ENCODE measurements at regions not wholly inside any gene's neighbourhood (a gene's known extent, or its start where the extent isn't known, plus 50 kb on each side); places are given as distances from the start of the nearest gene placed in this dataset.

DNA sequence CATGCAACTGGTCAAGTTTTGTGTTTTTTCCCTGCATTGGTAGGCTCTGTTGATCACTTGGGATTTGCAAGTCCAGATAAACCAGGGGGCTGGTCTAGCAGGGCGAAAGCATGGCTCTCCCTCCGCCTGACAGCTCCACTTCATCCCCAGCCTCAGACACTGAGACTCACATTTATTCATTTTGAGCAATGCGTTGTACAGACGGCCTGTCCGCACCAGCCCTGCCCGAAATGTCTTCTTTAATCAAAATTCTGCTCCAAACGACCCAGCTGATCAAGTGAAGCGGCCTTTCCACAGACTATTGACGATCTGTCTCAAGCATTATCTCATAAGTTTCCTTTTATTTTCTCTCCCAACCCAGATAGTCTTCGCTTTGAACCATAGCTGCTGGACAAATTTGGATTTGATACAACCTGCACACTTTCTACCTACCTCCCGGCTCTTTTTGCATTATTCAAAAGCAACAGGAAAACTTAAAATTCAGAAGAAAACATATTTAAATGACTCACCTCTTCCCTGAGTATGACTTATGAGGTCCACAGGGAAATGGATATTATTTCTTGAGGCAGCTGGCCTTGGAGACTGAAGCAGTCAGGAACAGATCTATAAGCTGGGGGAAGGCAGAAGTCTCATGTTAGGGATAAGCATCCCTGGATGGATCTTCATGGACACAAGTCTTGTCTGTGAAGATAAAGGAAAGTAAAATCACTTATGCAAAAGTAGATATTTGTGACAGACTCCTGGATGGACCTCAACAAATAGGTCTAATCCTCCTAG, 498.9 kb upstream of the MGMT start:
- no peak overlapping the region for H3K4me3 ChIP-seq (ENCODE audit: low read length)
- H2AFZ ChIP-seq (ENCODE audit: low read depth, low read length): no peak overlapping the region
- H3K27me3 ChIP-seq (ENCODE audit: insufficient read depth, low read length): peaks cover 4% of the 10 kb centered on the region

DNA sequence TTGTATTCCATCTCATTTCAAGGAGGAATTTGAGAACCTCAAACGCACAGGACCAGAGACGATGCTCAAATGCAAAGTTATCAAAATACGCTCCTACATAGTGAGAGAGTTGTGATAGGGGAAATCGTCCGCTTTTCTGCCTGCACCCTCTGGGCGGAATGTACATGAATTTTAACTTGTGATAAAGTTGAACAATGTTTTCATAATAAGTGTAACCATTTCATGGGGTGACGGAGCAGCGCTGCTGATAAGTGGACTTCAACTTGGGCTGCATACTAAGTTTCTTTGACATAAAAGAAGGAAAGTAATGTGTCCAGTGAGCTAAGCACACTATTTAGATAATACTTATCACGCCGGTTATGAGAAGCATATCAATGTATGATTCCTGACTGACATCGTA, 497.5 kb upstream of the MGMT start:
- Histone ChIP-seq H3K4me3 (ENCODE audit: low read length) (no peak overlapping the region), H3K4me1 (ENCODE audit: insufficient read depth, low read length) (no peaks in the 10 kb centered on the region), H2AFZ (ENCODE audit: low read depth, low read length) (no peak overlapping the region), H3K27me3 (ENCODE audit: insufficient read depth, low read length) (no peaks in the 10 kb centered on the region), H3K9me3 (ENCODE audit: low read length) (no peaks in the 10 kb centered on the region), H3K36me3 (ENCODE audit: insufficient read depth, low read length) (no peaks in the 10 kb centered on the region)

More for the DNA sequence above, 498.9 kb upstream of the MGMT start:
- Histone ChIP-seq H3K36me3 (ENCODE audit: insufficient read depth, low read length) (no peaks in the 10 kb centered on the region), H3K4me1 (ENCODE audit: insufficient read depth, low read length) (no peaks in the 10 kb centered on the region), H3K9me3 (ENCODE audit: low read length) (no peaks in the 10 kb centered on the region)

DNA sequence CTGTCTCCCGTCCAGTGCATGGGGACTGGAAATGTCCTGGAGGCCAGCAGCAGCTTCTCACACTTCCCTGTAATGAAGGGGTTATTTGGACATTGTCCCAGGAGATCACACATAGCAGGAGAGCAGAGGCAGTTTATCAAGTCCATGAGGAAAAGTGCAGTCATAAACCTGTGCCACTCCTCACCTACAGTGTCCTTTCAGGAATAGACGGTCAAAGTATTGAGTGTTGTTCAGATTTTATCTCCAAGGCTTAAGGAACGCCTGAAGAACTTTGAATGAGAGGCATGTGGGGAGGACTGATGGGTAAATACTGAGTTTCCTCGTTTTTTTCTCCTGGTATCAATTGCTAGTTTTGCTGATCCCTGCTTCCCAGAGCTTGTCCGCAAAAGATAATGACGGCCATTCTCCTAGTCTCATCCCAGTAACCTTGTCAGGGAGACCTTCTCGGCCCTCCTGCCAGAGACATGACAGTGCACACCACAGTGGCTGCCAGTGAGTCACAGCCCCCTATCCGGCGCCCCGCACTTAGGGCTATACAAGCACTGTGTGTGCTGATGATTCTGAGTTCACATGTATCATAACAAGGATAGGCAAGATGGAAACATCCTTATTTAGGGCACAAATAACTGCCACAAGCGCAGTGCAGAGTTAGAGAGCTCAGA, 495.5 kb upstream of the MGMT start:
- Histone ChIP-seq H2AFZ (ENCODE audit: low read depth, low read length) (no peak overlapping the region), H3K27me3 (ENCODE audit: insufficient read depth, low read length) (no peaks in the 10 kb centered on the region), H3K4me1 (ENCODE audit: insufficient read depth, low read length) (no peaks in the 10 kb centered on the region), H3K9me3 (ENCODE audit: low read length) (no peaks in the 10 kb centered on the region), H3K4me3 (ENCODE audit: low read length) (no peak overlapping the region), H3K36me3 (ENCODE audit: insufficient read depth, low read length) (no peaks in the 10 kb centered on the region)

DNA sequence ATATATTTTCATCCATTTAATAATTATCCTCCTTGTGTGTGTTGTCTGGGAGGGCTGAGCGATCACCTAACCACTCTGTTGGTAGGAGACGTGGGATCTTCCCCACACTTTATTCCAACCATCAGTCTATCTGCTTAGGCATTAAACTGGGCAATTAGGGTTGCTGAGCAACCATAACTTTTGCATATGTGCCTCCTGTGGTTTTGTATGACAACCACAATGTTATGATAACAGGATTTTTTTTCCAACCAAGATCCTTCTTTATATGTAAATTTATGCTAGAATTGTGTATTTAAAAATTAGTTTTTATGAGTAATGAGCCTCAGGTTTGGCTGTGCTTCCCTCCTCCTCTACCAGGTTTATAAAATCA, 495.0 kb upstream of the MGMT start:
- H3K36me3 ChIP-seq (ENCODE audit: insufficient read depth, low read length): no peaks in the 10 kb centered on the region
- no peaks in the 10 kb centered on the region for H3K27me3 ChIP-seq (ENCODE audit: insufficient read depth, low read length)
- no peak overlapping the region for H3K4me3 ChIP-seq (ENCODE audit: low read length)
- H3K4me1 ChIP-seq (ENCODE audit: insufficient read depth, low read length): no peaks in the 10 kb centered on the region
- H2AFZ ChIP-seq (ENCODE audit: low read depth, low read length): no peak overlapping the region
- H3K9me3 ChIP-seq (ENCODE audit: low read length): no peaks in the 10 kb centered on the region

DNA sequence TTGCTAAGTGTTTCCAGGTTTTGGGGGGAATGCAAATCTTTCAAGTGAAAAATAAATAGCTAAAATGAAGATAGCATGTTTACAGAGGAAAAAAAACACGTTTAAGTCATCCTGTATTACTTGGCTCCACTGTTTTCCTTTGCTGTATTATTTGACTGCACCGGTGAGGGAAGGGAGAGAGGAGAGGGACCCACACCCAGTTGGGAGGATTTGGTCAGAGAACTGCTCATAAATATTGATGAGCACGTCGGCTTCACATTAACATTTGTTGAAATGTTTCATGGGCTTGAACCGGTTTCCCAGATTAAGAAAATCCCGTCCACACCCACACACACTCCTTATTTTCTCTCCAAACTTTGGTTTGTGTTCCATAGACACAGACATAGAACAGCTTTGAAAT, 493.8 kb upstream of the MGMT start:
- H3K27me3 ChIP-seq (ENCODE audit: insufficient read depth, low read length): no peaks in the 10 kb centered on the region
- H3K9me3 ChIP-seq (ENCODE audit: low read length): no peaks in the 10 kb centered on the region
- H3K4me1 ChIP-seq (ENCODE audit: insufficient read depth, low read length): no peaks in the 10 kb centered on the region
- no peaks in the 10 kb centered on the region for H3K36me3 ChIP-seq (ENCODE audit: insufficient read depth, low read length)
- H2AFZ ChIP-seq (ENCODE audit: low read depth, low read length): no peak overlapping the region
- H3K4me3 ChIP-seq (ENCODE audit: low read length): no peak overlapping the region

DNA sequence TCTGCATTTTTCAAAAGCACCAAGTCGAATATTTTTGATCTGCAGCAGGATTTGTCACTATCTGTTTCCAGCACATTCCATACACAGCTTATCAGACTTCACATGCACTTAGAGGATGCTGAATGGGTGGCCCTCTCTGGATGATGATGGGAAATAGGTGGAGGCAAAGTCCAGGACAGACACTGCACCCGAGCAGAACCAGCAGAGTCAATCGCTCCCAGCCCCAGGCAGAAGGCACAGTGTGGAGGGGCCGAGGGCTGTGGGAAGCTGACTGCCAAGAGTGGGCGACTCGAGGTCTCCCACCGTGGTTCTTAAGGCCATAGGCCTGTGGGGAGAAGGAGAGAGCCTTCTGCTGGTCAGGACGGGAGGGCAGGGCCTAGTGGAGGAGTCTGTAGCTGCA, 490.2 kb upstream of the MGMT start:
- Histone ChIP-seq H3K27me3 (ENCODE audit: insufficient read depth, low read length) (no peaks in the 10 kb centered on the region), H3K4me1 (ENCODE audit: insufficient read depth, low read length) (no peaks in the 10 kb centered on the region), H3K4me3 (ENCODE audit: low read length) (no peak overlapping the region), H3K36me3 (ENCODE audit: insufficient read depth, low read length) (no peaks in the 10 kb centered on the region), H2AFZ (ENCODE audit: low read depth, low read length) (no peak overlapping the region), H3K9me3 (ENCODE audit: low read length) (no peaks in the 10 kb centered on the region)

DNA sequence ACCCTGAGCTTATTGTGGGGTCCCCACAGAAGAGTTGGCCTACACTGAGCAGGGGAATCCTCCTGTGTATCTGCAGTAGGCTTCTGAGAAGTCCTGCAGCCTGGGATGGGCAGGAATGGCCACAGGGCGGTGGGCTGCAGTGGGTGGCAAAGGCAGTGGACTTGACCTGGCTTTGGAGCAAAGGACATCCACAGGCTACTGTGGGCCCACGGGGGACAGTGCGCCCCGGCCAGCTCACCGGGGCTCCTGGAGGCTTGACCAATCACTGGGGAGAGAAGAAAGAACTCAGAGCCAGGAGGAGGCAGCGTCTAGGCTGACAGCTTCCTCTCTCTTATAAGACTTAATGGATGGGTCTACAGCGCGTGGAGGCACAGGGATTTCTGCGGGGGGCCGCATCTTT, 488.8 kb upstream of the MGMT start:
- H3K4me1 ChIP-seq (ENCODE audit: insufficient read depth, low read length): no peaks in the 10 kb centered on the region
- no peaks in the 10 kb centered on the region for H3K27me3 ChIP-seq (ENCODE audit: insufficient read depth, low read length)
- no peak overlapping the region for H2AFZ ChIP-seq (ENCODE audit: low read depth, low read length)
- H3K4me3 ChIP-seq (ENCODE audit: low read length): no peak overlapping the region
- no peaks in the 10 kb centered on the region for H3K36me3 ChIP-seq (ENCODE audit: insufficient read depth, low read length)
- no peaks in the 10 kb centered on the region for H3K9me3 ChIP-seq (ENCODE audit: low read length)

DNA sequence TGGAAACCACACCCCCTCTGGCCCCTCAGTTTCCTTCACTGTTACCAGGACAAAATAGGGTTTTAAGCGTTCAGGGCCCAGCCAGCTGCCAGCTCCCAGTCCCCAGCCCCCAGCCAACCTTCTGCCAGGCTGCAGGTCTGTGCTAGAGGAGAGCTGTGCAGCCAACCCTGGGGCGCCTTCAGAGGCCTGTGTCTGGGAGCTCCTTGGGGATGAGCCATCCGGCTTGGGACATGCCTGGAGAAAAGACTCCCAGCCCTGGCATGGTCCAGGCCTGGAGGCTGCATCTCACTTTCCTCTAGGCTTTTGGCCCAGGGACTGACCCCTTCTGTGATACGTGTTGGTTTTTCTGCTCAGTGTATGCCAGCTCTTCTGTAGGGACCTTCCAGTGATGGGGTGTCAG, 487.6 kb upstream of the MGMT start:
- Histone ChIP-seq H2AFZ (ENCODE audit: low read depth, low read length) (no peak overlapping the region), H3K36me3 (ENCODE audit: insufficient read depth, low read length) (no peaks in the 10 kb centered on the region), H3K27me3 (ENCODE audit: insufficient read depth, low read length) (no peaks in the 10 kb centered on the region), H3K4me3 (ENCODE audit: low read length) (no peak overlapping the region), H3K9me3 (ENCODE audit: low read length) (no peaks in the 10 kb centered on the region), H3K4me1 (ENCODE audit: insufficient read depth, low read length) (no peaks in the 10 kb centered on the region)

DNA sequence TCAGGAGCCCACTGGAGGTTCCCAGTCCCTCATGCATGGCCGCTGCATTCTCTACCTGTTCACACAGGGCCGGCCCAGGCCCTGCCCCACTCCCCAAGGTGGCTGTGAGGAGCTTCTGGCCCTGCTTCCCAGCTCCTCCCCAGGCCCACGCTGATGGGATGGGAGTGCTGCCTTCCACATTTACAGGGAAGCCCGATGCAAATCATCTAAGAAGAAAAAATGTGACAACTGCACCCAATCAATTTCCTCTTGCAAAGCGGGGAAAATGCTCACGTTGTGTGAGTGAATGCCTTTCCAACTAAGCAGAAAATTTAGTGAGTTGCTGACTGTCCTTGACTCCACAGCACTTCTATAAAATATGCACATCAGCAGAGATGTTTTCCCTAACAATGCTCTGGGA, 485.8 kb upstream of the MGMT start:
- no peaks in the 10 kb centered on the region for H3K27me3 ChIP-seq (ENCODE audit: insufficient read depth, low read length)
- no peaks in the 10 kb centered on the region for H3K36me3 ChIP-seq (ENCODE audit: insufficient read depth, low read length)
- no peaks in the 10 kb centered on the region for H3K9me3 ChIP-seq (ENCODE audit: low read length)
- no peak overlapping the region for H2AFZ ChIP-seq (ENCODE audit: low read depth, low read length)
- no peak overlapping the region for H3K4me3 ChIP-seq (ENCODE audit: low read length)
- H3K4me1 ChIP-seq (ENCODE audit: insufficient read depth, low read length): no peaks in the 10 kb centered on the region

DNA sequence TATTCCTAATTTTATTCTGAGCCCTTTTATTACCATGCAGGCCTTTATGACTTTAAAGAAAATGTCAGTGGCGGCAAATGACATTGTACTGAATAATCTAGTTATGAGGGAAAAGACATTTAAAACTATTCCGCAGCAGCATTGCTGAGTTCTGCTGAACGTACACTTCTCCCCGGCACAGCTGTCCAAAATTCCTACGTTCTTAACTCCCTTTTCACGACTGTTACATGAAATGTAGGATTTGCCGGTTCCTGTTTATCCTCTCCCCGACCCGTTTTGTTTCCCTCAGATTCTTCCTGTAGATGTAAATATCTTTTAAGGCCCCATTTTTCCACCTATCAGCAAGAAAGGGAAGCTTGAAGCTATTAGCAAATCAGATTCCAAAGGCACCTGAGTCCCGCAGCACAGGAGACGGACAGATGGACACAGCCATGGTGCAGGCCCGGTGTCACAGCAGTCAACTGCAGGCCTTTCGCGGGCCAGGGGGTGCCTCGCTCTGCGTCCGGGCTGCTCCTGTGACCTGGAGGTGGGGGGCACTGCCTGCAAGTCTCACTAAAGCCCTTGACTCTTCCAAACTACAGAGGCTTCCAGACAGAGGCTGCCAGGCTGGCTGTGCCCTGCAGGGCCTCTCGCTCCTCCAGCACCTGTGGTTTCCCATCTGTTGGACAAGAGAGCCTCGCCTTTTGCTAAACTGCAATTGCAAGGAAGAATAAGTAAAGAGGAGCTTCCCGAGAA, 485.0 kb upstream of the MGMT start:
- H3K4me3 ChIP-seq (ENCODE audit: low read length): no peak overlapping the region
- no peaks in the 10 kb centered on the region for H3K27me3 ChIP-seq (ENCODE audit: insufficient read depth, low read length)
- no peaks in the 10 kb centered on the region for H3K9me3 ChIP-seq (ENCODE audit: low read length)
- H3K4me1 ChIP-seq (ENCODE audit: insufficient read depth, low read length): no peaks in the 10 kb centered on the region
- no peak overlapping the region for H2AFZ ChIP-seq (ENCODE audit: low read depth, low read length)
- no peaks in the 10 kb centered on the region for H3K36me3 ChIP-seq (ENCODE audit: insufficient read depth, low read length)

DNA sequence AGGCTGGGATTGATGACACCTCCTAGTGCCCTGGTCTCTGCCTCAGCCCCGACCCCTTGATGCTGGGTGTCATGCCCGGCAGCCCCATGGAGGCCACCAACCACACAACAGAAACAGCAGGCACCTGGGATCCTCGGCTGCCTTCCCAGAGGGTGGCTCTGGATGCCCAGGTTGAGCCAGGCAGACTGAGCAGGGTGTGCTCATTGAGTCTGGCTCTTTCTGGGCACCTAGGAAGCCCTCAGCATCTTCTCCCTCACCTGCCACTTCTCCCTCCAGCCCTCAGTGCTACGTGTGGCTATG, 484.5 kb upstream of the MGMT start:
- H2AFZ ChIP-seq (ENCODE audit: low read depth, low read length): no peak overlapping the region
- no peaks in the 10 kb centered on the region for H3K9me3 ChIP-seq (ENCODE audit: low read length)
- no peaks in the 10 kb centered on the region for H3K27me3 ChIP-seq (ENCODE audit: insufficient read depth, low read length)
- no peak overlapping the region for H3K4me3 ChIP-seq (ENCODE audit: low read length)
- no peaks in the 10 kb centered on the region for H3K36me3 ChIP-seq (ENCODE audit: insufficient read depth, low read length)
- H3K4me1 ChIP-seq (ENCODE audit: insufficient read depth, low read length): no peaks in the 10 kb centered on the region

DNA sequence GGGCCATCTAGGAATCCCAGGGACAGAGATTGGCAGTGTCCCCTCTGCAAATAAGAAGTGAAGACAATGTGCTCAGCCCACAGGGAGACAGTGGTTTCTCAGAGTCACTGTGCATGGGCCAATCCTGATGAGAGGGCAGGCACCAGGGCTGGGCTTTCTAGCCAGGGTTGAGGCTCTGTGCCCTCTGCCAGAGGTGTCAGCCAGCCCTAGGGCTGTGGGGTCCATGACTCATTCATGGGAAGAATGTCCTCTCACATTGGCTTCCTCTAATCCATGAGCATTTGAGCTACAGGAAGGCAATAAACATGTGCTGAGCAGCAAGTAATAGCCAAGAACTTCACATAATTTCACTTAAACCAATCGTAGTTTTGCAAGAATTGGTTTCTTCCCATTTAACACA, 482.0 kb upstream of the MGMT start:
- H3K9me3 ChIP-seq (ENCODE audit: low read length): no peaks in the 10 kb centered on the region
- no peaks in the 10 kb centered on the region for H3K27me3 ChIP-seq (ENCODE audit: insufficient read depth, low read length)

DNA sequence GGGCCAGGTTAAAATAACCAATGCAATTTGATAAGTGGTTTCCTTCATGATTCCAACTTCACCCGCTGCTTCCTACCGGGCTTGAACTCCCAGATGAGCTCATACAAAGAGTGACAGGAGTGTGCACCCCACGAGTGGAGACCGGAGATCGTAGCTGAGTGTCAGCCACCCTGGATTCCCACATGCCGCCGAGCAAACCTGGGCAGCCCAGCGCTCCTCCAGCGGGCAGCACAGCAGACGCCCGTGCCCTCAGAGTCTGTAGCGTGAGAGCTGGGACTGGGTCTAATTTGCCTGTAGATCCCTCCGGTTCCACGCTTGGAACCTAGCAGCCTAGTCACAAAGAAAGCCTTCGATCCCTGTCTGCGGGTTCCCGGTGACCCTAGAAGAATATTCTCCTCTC, 476.1 kb upstream of the MGMT start:
- no peaks in the 10 kb centered on the region for H3K9me3 ChIP-seq (ENCODE audit: low read length)
- H3K36me3 ChIP-seq (ENCODE audit: insufficient read depth, low read length): no peaks in the 10 kb centered on the region
- H2AFZ ChIP-seq (ENCODE audit: low read depth, low read length): no peak overlapping the region
- H3K27me3 ChIP-seq (ENCODE audit: insufficient read depth, low read length): no peaks in the 10 kb centered on the region
- no peak overlapping the region for H3K4me3 ChIP-seq (ENCODE audit: low read length)
- H3K4me1 ChIP-seq (ENCODE audit: insufficient read depth, low read length): no peaks in the 10 kb centered on the region

More for the DNA sequence above, 482.0 kb upstream of the MGMT start:
- Histone ChIP-seq H3K36me3 (ENCODE audit: insufficient read depth, low read length) (no peaks in the 10 kb centered on the region), H3K4me3 (ENCODE audit: low read length) (no peak overlapping the region), H3K4me1 (ENCODE audit: insufficient read depth, low read length) (no peaks in the 10 kb centered on the region), H2AFZ (ENCODE audit: low read depth, low read length) (no peak overlapping the region)
